ENCODE measurements at regions not wholly inside any gene's neighbourhood (a gene's known extent, or its start where the extent isn't known, plus 50 kb on each side); places are given as distances from the start of the nearest gene placed in this dataset.

DNA sequence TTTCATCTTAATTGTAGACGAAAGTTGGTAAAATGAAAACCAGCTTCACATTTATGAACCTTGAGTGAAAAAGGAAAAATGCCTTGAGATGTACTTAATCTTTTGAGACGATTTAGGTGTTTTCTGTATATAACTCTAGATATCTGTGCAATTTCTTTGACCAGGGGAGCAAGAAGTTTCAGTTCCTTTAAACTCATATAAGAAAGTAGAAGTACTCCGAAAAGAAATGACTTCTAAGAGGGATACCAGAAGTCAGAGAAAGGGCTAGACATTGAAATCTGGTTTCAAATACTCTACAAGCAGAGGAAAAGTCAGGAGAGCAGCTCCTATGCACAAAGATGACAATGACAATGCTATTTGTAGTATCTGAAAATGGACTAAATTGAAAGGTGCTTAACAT lies 303.7 kb downstream of the BAMBI start:
- TF ChIP-seq, protein P1, sequence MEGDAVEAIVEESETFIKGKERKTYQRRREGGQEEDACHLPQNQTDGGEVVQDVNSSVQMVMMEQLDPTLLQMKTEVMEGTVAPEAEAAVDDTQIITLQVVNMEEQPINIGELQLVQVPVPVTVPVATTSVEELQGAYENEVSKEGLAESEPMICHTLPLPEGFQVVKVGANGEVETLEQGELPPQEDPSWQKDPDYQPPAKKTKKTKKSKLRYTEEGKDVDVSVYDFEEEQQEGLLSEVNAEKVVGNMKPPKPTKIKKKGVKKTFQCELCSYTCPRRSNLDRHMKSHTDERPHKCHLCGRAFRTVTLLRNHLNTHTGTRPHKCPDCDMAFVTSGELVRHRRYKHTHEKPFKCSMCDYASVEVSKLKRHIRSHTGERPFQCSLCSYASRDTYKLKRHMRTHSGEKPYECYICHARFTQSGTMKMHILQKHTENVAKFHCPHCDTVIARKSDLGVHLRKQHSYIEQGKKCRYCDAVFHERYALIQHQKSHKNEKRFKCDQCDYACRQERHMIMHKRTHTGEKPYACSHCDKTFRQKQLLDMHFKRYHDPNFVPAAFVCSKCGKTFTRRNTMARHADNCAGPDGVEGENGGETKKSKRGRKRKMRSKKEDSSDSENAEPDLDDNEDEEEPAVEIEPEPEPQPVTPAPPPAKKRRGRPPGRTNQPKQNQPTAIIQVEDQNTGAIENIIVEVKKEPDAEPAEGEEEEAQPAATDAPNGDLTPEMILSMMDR (IDR thresholded peaks at IDR 0.05; ENCODE audit: low read length) = no peak
- no peak for TF ChIP-seq EZH2phosphoT487 (IDR thresholded peaks at IDR 0.05; ENCODE audit: low read length)
- no peak for TF ChIP-seq EZH2 (optimal IDR thresholded peaks at IDR 0.05; ENCODE audit: low read depth, low read length)
